ENCODE measurements at regions not wholly inside any gene's neighbourhood (a gene's known extent, or its start where the extent isn't known, plus 50 kb on each side); places are given as distances from the start of the nearest gene placed in this dataset.
"Not testable (repeated sequence)": the region's sequence is repeated elsewhere in the genome, so short reads cannot be mapped to it uniquely, and the experiment has no call there.

DNA sequence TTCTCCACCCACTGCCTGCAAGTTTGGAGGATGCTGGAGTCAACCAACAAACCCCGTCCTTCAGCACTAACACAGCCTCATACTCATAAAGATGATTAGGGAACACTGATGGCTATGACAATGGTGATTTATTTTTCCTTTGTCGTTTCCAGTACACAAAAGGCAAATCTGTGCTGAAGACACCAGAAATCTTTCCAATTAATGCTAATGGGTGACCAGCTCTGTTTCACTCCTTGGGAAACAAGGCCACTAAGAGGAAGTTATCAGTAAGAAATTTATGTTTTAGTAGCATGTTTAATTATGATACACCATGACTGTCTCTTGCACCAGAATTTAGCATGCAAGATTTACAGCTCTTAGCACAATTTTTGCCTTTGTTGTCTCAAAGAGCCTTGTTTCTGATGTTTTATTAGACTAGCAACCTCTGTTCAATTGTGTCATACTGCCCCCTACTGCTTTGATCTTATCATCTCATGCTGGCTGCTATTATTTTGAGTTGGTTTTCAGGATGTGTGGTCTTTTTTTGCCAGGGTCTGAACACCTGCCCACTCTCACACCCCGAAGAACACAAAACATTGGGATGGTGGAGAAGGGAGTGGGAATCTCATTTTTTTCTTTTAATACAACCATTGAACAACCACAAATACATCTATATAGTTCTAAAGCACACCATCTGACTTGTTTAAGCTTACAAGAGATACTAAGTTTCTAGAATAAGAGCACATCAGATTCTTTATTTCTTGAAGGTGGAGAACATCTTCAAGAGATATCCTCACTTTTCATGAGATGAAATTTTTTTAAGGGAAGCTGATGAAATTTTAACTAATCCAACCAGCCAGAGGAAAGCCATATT, 160.9 kb downstream of the SPTSSA start:
- no peak for DNase-seq (ENCODE audit: low read depth in 4 of 4, low spot score in 1 of 4)

DNA sequence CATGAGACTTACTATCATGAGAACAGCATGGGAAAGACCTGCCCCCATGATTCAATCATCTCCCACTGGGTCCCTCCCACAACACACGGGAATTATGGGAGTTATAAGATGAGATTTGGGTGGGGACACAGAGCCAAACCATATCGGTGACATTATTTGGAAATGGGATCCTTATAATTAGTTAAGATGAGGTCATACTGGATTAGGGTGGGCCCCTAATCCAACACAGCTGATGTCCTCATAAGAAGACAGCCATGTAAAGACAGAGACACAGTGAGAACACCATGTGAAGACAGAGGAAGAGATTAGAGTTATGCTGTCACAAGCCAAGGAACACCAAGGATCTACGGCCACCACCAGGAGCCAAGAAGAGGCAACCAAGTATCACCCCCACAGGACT, 161.7 kb downstream of the SPTSSA start:
- no peak for DNase-seq (ENCODE audit: low read depth in 4 of 4, low spot score in 1 of 4)

DNA sequence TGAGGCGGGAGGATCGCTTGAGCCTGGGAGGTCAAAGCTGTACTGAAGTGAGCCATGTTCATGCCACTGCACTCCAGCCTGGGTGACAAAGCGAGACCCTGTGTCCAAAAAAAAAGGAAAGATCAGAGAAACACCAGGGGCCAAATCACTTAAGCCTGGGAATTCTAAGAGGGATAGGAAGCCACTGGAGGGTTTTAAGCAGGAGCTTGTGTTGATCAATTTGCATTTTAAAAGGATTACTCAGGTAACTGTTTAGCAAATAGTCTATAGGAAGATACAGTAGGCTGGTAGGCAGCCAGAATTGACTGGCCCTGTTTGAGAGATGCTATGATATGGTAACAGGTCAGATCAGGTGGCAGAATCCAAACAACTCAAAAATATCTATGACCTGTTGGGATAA, 162.7 kb downstream of the SPTSSA start:
- DNase-seq (ENCODE audit: low read depth in 4 of 4, low spot score in 1 of 4) = no peak

DNA sequence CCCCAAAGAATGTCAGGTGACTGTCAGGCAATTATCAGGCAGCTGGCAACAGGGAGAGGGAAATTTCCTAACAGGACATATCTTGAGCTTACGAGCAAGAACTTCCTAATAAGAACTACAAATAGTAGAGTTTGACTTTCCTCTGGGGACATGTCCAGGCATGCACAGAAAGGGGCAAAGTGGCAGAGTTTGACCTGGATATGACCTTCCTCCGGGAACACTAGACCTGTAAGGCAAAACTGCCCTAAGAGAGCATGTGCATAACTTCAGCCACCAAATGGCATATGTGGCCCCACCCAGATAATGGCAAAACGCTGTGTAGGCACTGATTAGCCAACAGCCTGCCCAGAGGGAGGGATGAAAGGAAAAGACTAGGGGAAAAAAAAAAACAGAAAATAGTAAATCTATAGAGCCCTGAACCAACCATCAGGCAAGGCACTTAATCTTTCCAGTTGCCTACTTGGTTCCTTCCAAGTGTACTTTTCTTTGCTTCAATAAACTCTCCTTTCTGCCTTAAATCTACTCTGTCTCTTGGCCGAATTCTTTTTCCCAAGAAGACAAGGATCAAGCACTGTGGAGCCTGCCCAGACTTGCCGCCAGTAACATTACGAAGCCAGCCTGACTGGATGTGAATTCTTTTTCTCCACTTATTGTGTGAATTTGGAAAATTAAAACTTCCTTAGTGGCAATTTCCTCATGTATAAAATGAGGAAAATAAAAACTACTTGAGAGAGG, 164.1 kb downstream of the SPTSSA start:
- no peak for DNase-seq (ENCODE audit: low read depth in 4 of 4, low spot score in 1 of 4)

DNA sequence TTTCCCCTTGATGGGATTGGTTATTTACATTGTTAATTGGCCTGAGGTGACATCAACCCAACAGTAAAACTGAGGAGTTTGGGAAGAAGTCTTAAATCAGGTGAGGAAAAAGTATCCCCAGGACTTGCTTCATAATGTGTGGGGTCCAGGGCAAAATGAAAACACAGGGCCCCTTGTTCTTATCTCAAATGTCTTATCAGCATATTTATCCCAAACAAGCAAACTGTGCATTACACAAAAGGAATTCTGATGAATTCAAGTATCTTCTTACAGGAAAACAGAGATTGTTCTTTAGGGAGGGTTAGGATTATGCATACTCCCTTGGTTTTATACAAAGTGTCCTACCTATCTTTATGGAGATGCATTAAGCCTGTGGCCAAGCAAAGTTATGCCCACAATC, 178.4 kb downstream of the SPTSSA start:
- DNase-seq (ENCODE audit: low read depth in 4 of 4, low spot score in 1 of 4) = no peak

DNA sequence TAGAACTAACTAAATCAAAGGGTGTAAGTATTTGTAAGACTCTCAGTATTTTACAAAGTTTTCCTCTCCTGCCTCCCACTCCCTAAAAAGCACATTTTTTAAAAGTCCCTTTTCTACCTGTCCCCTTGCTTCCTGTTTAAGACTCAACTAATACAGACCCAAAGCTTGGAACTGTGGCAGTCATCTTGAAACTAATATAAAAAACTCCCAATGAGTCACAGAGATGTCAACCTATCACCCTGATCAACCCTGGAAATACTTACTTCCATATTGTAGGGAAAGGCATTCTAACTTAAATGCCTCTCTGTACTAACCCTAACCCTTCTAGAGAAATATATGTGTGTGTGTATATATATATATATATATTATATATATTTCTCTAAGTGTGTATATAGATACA, 184.8 kb downstream of the SPTSSA start:
- no peak for DNase-seq (ENCODE audit: low read depth in 4 of 4, low spot score in 1 of 4)

DNA sequence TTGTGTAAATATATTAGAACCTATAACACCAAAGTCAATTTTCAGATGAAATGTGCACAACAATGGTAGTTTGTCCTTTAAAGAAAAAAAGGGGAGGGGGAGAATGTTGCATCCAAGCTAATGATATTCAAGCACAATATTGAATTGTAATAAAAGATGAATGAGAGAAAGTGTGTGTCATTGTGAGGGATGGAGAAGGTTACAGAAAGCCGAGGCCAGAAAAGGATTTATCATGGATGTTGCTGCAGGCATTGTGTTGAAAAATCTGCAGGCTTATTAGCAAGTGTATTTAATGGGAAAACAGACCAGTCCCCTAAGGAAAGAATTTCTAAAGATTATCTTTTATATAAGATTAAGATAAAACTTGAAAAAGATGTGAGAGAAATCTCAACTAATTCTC, 186.5 kb downstream of the SPTSSA start:
- DNase-seq (ENCODE audit: low read depth in 4 of 4, low spot score in 1 of 4) = no peak

DNA sequence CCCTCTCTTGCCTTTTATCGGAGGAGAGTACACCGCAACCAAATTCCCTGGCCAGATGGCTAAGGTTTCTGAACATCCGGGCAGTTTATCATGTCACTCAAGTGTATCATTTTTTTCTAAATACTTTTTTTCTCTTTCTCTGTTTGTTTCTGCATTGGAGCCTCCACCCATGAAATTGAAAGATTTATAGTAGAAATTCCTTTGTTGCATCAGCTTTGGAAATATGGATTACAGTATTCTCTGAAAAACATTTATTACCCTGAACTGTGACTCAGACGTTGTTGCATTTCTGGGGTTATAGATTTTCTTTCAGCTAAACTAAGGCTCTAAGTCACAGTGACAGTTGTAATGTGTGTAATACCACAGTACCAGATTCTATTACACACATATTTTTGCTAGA, 187.0 kb downstream of the SPTSSA start:
- DNase-seq (ENCODE audit: low read depth in 4 of 4, low spot score in 1 of 4) = no peak

DNA sequence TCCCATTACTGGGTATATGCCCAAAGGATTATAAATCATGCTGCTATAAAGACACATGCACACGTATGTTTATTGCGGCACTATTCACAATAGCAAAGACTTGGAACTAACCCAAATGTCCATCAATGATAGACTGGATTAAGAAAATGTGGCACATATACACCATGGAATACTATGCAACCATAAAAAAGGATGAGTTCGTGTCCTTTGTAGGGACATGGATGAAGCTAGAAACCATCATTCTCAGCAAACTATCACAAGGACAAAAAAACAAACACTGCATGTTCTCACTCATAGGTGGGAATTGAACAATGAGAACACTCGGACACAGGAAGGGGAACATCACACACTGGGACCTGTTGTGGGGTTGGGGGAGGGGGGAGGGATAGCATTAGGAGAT, 188.3 kb downstream of the SPTSSA start:
- DNase-seq (ENCODE audit: low read depth in 4 of 4, low spot score in 1 of 4) = not testable (repeated sequence)

DNA sequence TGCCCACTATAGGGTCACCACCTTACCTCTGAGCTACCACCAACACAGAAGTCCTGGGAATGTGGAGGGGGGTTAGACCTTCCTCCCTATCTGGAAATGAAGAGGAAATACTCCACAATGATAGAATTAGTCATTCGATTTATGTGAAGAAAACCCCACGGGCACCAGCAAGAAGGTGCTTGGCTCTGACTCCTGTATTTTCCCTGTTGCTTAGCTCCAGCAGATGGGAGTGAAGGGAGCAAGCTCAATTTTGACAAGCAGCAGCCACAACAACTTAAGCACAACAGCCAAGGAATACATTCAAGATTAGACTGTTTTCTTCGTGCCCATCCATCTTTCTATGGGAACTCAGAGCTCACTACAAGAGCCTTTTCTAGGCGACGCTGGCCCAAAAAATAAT, 191.7 kb downstream of the SPTSSA start:
- DNase-seq (ENCODE audit: low read depth in 4 of 4, low spot score in 1 of 4) = no peak

DNA sequence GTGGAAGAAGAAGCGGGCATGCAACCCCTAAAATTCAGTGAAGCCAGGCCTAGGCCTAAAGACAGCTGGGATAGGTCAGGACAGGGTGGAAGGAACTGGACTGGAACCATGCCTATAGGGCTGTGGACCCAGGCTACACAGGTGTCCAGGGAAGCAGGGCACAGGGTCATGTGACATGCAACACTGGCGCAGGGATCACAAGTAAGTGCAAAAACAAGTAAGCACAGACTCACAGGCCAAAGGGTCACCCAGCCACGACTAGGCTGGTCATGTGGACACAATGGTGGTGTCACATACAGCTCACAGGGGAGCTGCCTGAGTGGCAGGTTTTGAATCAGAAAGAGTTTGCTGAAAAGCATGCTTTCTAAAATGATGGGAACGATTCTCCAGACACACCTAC, 195.7 kb downstream of the SPTSSA start:
- no peak for DNase-seq (ENCODE audit: low read depth in 4 of 4, low spot score in 1 of 4)

DNA sequence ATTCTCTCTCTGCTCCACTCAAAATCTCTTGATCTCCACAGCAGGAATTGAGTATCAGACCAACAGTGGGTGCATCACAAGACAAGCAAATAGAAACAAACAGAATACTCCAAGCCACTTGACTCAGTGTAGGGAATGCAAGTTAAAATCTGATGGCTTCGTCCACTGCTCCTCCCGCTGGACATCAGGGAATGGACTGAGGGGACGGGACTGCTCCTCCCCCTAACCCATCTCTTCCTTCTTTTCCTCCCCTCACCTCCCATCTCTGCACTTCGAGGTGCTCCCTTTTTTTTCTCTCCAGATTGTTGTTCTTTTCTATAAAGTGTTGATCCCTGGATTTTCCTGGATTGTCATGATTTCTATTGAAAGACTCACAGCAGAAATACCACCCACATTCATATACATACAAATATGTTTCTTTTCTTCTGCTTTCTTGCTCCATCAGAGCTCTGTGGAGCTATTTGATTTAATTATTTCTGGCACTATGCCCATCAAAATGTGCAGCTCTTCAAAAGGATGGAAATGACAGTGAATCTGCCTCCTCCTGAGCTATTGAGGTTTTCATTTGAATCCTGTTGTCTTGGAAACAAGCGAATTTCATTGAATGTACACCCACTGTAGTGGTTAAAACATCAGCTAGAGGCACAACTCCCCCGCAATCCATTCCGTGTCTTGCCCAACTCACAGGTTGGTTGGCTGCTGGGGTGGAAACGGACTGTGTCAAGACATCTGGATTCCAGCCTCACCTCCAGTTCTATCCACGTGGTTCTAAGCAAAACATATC, 199.7 kb downstream of the SPTSSA start:
- DNase-seq (ENCODE audit: low read depth in 4 of 4, low spot score in 1 of 4) = no peak

DNA sequence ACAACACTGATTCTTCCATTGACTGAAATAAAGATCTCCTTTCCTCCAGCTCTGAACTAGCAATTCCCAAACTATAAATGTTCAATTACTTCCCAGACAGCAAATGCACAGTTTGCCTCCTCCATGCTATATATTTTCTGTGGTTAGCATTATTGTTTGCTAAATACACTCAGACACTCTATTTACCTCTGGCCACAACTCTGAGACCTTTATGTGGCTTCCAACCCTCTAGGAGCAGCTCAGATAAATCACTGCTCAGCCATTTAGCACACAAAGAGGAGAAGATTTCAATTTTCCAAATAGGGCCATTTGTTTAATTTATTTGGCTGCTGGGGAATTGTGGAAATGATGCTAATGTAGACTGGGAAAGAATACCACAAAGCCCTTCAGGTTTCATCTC, 202.0 kb downstream of the SPTSSA start:
- DNase-seq (ENCODE audit: low read depth in 4 of 4, low spot score in 1 of 4) = no peak

DNA sequence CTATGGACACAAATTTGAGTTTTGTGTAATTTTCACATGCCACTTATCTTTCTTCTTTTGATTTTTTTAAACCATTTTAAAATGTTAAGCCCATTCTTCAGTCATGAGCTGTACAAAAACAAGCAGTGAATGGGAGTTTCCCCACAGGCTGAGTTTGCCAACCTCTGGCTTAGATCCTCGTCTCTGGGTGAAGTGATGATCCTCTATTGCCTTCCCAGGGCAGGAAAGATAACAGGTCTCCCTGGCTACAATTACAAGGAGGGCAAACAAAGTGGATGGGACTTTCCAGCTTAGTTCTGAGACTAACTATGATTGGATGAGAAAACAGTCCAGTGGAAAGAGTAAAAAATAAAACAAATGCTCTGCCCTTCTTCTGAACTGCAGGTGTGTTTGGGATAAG, 203.7 kb downstream of the SPTSSA start:
- DNase-seq (ENCODE audit: low read depth in 4 of 4, low spot score in 1 of 4) = no peak

DNA sequence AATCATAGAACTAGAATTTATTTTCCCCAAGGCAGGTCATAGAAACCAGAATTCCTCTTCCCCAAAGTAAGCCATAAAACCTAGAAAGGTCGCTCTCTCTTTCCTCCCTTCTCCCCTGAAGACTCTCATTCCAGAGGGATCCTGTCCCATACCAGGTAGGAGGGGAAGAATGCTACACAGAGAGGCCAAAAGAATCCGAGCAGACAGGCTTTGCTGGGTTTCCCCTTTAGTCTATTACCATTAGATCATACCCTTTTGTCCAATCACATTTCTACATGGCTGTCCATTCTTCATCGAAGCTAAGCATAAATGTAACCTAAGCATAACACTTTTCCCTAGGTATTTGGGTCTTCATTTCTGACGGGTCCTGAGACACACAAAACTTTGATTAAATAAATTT, 204.5 kb downstream of the SPTSSA start:
- DNase-seq (ENCODE audit: low read depth in 4 of 4, low spot score in 1 of 4) = no peak

DNA sequence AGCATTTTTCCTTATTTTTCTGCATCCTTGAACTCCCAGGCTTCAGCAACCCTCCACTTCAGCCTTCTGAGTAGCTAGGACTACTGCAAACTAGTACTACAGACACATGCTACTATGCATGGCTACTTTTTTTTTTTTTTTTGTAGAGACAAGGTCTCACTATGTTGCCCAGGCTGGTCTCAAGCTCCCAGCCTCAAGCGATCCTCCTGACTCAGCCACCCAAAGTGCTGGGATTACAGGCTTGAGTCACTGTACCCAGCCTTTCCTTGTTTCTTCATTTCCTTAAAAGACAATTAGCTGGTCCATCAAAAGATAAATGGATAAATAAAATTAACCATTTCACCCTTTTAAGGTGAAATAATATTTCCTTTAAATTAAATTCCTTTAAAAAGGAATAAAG, 205.8 kb downstream of the SPTSSA start:
- DNase-seq (ENCODE audit: low read depth in 4 of 4, low spot score in 1 of 4) = no peak

DNA sequence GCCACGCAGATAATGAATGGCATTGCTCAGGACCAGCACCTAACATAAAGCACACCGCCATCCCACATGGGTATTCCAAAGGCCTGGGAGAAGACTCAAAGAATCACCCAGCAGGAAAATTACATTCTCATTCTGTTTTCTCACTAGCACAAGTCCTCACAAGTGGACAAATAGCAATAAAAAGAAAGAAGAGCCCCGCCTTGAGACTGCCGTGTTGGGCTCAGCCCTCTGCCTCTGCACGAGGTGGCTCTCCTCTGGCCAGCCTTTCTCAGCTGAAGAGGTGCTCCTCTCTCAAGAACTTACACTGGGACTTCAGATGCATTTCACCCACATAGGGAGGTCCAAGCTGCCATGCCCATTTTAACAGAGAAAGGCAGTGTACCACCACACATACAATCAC, 207.5 kb downstream of the SPTSSA start:
- no peak for DNase-seq (ENCODE audit: low read depth in 4 of 4, low spot score in 1 of 4)

DNA sequence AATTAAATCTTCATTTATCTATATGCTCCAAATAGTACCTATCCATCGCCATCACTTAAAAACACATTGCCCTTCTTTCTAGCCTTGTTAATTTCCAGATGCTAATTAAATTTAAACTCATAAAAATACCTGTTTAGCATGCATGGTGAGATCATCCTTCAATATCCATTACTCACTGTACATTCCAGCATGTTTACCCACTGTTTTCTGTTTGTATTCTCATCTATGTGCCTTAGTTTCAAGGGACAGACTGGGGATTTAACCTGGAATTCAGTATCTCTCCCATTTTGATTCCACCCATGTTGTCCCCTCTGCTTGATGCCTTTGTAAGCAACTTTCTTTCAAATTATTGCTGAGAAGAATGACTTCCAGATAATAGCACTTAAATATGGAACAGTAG, 208.0 kb downstream of the SPTSSA start:
- DNase-seq (ENCODE audit: low read depth in 4 of 4, low spot score in 1 of 4) = no peak

DNA sequence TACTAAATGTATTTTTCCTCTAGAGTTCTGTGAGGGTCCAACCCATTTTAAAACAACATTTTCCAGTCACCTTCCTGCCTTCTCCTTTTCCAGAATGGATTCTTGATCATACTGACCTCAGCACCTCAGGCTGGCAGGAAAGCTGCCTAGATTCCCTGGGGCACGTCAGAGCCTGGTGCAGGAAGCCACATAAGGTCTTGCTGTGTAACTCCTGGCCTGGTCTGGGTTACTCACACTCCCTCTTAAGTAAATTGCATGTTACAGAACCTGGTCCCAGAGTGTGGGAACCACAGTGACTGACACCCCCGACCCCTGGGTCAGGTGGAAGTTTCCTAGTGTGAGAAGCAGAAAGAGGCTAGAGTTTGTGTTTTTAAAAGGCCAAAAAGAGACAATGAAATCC, 209.8 kb downstream of the SPTSSA start:
- DNase-seq (ENCODE audit: low read depth in 4 of 4, low spot score in 1 of 4) = no peak

DNA sequence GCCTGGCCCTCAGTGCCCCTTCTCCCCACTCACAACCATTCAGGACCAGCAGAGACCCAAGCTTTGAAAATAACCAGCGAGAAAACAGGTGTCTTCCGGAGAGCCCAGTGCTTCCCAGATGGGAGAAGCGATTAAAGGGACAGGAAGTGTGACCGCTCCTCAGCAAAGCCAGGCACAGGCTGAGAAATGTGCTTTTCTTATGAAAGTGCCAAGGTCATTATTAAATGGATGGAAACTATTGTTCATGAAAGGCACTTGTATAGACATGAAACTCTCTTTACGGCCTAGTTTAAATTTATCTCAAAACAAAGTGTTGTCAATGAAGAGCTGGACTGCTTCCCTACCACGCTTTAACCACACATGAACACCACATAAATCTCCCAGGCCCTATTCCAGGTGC, 210.4 kb downstream of the SPTSSA start:
- no peak for DNase-seq (ENCODE audit: low read depth in 4 of 4, low spot score in 1 of 4)

DNA sequence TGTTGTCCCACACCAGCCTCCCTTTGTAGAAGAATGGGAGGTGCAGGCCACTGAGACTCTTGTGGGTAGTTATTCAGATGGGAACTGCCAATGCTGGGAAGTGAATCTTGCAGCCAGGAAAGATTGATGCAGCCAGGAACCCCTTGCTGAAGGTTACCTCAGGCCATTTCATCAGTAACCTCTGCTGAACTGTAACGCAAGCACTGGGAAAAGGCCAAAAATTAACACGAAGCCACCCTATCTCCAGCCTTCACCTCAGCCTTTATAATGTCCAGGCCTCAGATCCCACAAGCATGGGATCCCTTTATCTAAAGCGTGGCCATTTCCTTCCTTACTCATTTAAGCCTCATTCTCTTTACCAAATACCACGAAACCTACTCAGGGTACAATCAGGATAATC, 211.1 kb downstream of the SPTSSA start:
- no peak for DNase-seq (ENCODE audit: low read depth in 4 of 4, low spot score in 1 of 4)

DNA sequence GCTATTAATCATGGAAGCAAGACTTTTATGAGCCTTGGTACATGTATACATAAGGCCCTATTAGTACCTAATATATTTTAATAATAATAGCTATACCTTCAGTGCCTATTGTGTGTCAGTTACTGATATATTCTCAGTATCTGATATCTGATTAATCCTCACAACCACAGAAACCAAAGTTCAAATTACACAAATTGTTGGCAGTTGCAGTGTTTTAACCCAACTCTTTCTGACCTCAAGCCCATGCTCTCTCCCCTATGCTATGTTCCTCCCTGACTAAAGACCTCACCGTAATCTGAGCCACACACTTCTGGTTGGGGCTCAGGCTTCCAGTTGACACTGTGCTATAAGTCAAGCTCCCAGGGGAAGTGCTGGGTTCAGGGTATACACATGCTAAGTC, 214.4 kb downstream of the SPTSSA start:
- no peak for DNase-seq (ENCODE audit: low read depth in 4 of 4, low spot score in 1 of 4)

All from stimulated activated CD4-positive, alpha-beta T cell treated with anti-CD3 and anti-CD28 coated beads, Interleukin-1b, Interleukin-23, amount 100 ng/mL, for 24 hours (primary cell).